ENCODE measurements at regions not wholly inside any gene's neighbourhood (a gene's known extent, or its start where the extent isn't known, plus 50 kb on each side); places are given as distances from the start of the nearest gene placed in this dataset.

GRCh38 chrX:111007238-111007637, 88.8 kb upstream of the PAK3 start:
- Histone ChIP-seq H3K23ac (ENCODE audit: low read depth, low read length) (no peak overlapping the region), H3K56ac (ENCODE audit: extremely low read depth, insufficient read depth, low read length) (no peak overlapping the region), H3K4ac (ENCODE audit: low read depth, low read length) (no peak overlapping the region), H3K4me1 (ENCODE audit: control insufficient read depth, insufficient read depth, low read length) (no peaks in the 10 kb centered on the region), H4K91ac (ENCODE audit: insufficient read depth, low read depth, low read length) (no peak overlapping the region), H3K36me3 (ENCODE audit: control insufficient read depth, insufficient read depth, low read length) (no peaks in the 10 kb centered on the region), H2AK5ac (ENCODE audit: low read depth, low read length) (no peak overlapping the region), H2BK120ac (ENCODE audit: low read depth, low read length) (no peak overlapping the region), H2AFZ (replicated peaks; ENCODE audit: low read length, poor library complexity) (no peak overlapping the region), H2AK9ac (replicated peaks; ENCODE audit: low read depth, low read length, poor library complexity) (no peak overlapping the region), H2BK20ac (ENCODE audit: low read depth, low read length) (no peak overlapping the region), H3K9me3 (ENCODE audit: control insufficient read depth, insufficient read depth, low read length) (no peaks in the 10 kb centered on the region), H3K9me1 (ENCODE audit: insufficient read depth, low read length) (no peaks in the 10 kb centered on the region), H3K18ac (ENCODE audit: low read depth, low read length) (no peak overlapping the region), H3K9ac (ENCODE audit: low read depth, low read length) (no peak overlapping the region), H3K4me3 (ENCODE audit: insufficient read depth, low read depth, low read length) (no peak overlapping the region), H3K79me1 (ENCODE audit: low read depth in 1 of 2, low read length in 2 of 2) (no peaks in the 10 kb centered on the region), H4K5ac (ENCODE audit: low read depth, low read length) (no peak overlapping the region), H3K27ac (ENCODE audit: insufficient read depth, low read length) (no peak overlapping the region), H2BK5ac (ENCODE audit: low read depth, low read length, poor library complexity, severe bottlenecking) (no peak overlapping the region), H3K27me3 (ENCODE audit: control insufficient read depth, insufficient read depth, low read length) (peaks cover 17% of the 10 kb centered on the region), H3K14ac (replicated peaks; ENCODE audit: low read depth, low read length) (no peak overlapping the region), H4K8ac (ENCODE audit: low read depth in 2 of 2, low read length in 2 of 2) (no peak overlapping the region), H4K20me1 (ENCODE audit: insufficient read depth, low read length) (no peaks in the 10 kb centered on the region), H3K4me2 (ENCODE audit: low read depth, low read length) (no peak overlapping the region), H2BK15ac (ENCODE audit: low read depth, low read length) (no peak overlapping the region)
- WGBS, 2 experiments (ENCODE audit: extremely low coverage in 2 of 2, insufficient read length in 1 of 2), result no CpG with 5 or more reads among the region's 1 CpG
- in situ Hi-C loops (cut with MboI; ENCODE audit: low sequenced_read_pairs), result no loop called here
- dilution Hi-C loops (cut with HindIII; ENCODE audit: low sequenced_read_pairs, unreplicated experiment), result no loop called here
- no peak for ATAC-seq (ENCODE audit: low read depth)
- intact Hi-C loops (cut with micrococcal nuclease), result no loop called here
- BruUV-seq (replicated peaks), result no TSS peak
- ChIA-PET CTCF (no interaction called here), POLR2A (ENCODE audit: unreplicated experiment) (no interaction called here)
- DNase-seq, result no peak
- TF ChIP-seq RAD21 (IDR thresholded peaks at IDR 0.05; ENCODE audit: low read length) (no peak), RCOR1 (IDR thresholded peaks at IDR 0.05; ENCODE audit: insufficient replicate concordance, low read length) (no peak), CTCF (conservative IDR thresholded peaks at IDR 0.05; ENCODE audit: low read depth, low read length) (no peak), BHLHE40 (IDR thresholded peaks at IDR 0.05; ENCODE audit: low read depth, low read length) (no peak), SMC3 (IDR thresholded peaks at IDR 0.05; ENCODE audit: low read depth, low read length) (no peak), CHD1 (IDR thresholded peaks at IDR 0.05; ENCODE audit: low read depth, low read length) (no peak), FOS (IDR thresholded peaks at IDR 0.05; ENCODE audit: low read depth, low read length) (no peak), MAZ (IDR thresholded peaks at IDR 0.05; ENCODE audit: borderline replicate concordance, low read depth, low read length) (no peak), USF2 (IDR thresholded peaks at IDR 0.05; ENCODE audit: low read depth, low read length) (no peak), NFE2L2 (IDR thresholded peaks at IDR 0.05; ENCODE audit: low read depth, low read length) (no peak), MAFK (IDR thresholded peaks at IDR 0.05; ENCODE audit: low read depth, low read length) (no peak), MXI1 (IDR thresholded peaks at IDR 0.05; ENCODE audit: borderline replicate concordance, low read depth, low read length) (no peak), POLR2A (IDR thresholded peaks at IDR 0.05; ENCODE audit: low read depth, low read length) (no peak), RFX5 (IDR thresholded peaks at IDR 0.05; ENCODE audit: low read depth, low read length) (no peak), CEBPB (IDR thresholded peaks at IDR 0.05; ENCODE audit: low read depth, low read length) (no peak), ELK1 (IDR thresholded peaks at IDR 0.05; ENCODE audit: borderline replicate concordance, low read depth, low read length) (no peak)
